GM12865 (cell line): ENCODE measurements at regions not wholly inside any gene's neighbourhood (a gene's known extent, or its start where the extent isn't known, plus 50 kb on each side); places are given as distances from the start of the nearest gene placed in this dataset.

Experiments used
- DNase-seq: peaks from one replicate; pipeline ENCODE4 v3.0.0; 2010; ENCODE audit warnings: low read depth
- H3K4me3 ChIP-seq: 2 replicates; pipeline ENCODE4 v1.5.1; 2011; ENCODE audit warnings: mild to moderate bottlenecking, low read depth, low read length, control low read depth
- CTCF ChIP-seq: IDR thresholded peaks from 2 replicates; pipeline ENCODE4 v1.5.1; 2011; ENCODE audit warnings: low read length, control low read depth, low read depth, inconsistent platforms; ENCODE audit not compliant: insufficient read depth; ENCODE audit errors: missing control alignments

GRCh38 chr4:185862340-185862739 is 50.3 kb upstream of the SORBS2 start:
- no peak for DNase-seq
- no peak for TF ChIP-seq CTCF
- no peak overlapping the region for H3K4me3 ChIP-seq

- no peak for TF ChIP-seq CTCF
- no peak overlapping the region for H3K4me3 ChIP-seq
- DNase-seq = no peak
Observed at GRCh38 chr4:185863946-185864345, 52.0 kb upstream of the SORBS2 start.

GRCh38 chr4:185865901-185866328 is 53.9 kb upstream of the SORBS2 start:
- DNase-seq = no peak

GRCh38 chr4:185867770-185868169 is 55.8 kb upstream of the SORBS2 start:
- DNase-seq = no peak
- H3K4me3 ChIP-seq = no peak overlapping the region
- TF ChIP-seq CTCF = no peak

More at GRCh38 chr4:185865901-185866328, 53.9 kb upstream of the SORBS2 start:
- no peak overlapping the region for H3K4me3 ChIP-seq
- TF ChIP-seq CTCF = no peak

GRCh38 chr4:185868983-185869382 is 57.0 kb upstream of the SORBS2 start:
- TF ChIP-seq CTCF = no peak
- DNase-seq = no peak
- no peak overlapping the region for H3K4me3 ChIP-seq

- no peak for DNase-seq
- no peak overlapping the region for H3K4me3 ChIP-seq
- no peak for TF ChIP-seq CTCF
Observed at GRCh38 chr4:185869427-185869826, 57.4 kb upstream of the SORBS2 start.

- DNase-seq = no peak
- no peak for TF ChIP-seq CTCF
- no peak overlapping the region for H3K4me3 ChIP-seq
Observed at GRCh38 chr4:185870366-185870765, 58.4 kb upstream of the SORBS2 start.
